ENCODE measurements at regions not wholly inside any gene's neighbourhood (a gene's known extent, or its start where the extent isn't known, plus 50 kb on each side); places are given as distances from the start of the nearest gene placed in this dataset.

- Histone ChIP-seq H3K27ac (ENCODE audit: low read depth, low read length, poor library complexity, severe bottlenecking) (no peak overlapping the region), H3K9me3 (ENCODE audit: low read length) (no peaks in the 10 kb centered on the region), H3K79me2 (ENCODE audit: insufficient read depth, low read depth, low read length) (no peaks in the 10 kb centered on the region), H3K9me2 (ENCODE audit: insufficient read depth, low read length) (no peaks in the 10 kb centered on the region), H2AFZ (ENCODE audit: low read length) (no peak overlapping the region), H4K20me1 (ENCODE audit: insufficient read depth, low read length) (no peaks in the 10 kb centered on the region), H3K4me1 (ENCODE audit: insufficient read depth, low read length, poor library complexity, severe bottlenecking) (no peaks in the 10 kb centered on the region), H3K4me2 (ENCODE audit: low read length) (no peak overlapping the region), H3K4me3 (ENCODE audit: low read depth, low read length, poor library complexity, severe bottlenecking) (no peak overlapping the region), H3K36me3 (ENCODE audit: insufficient read depth, low read length) (no peaks in the 10 kb centered on the region)
- ChIA-PET POLR2A (no interaction called here), CTCF (ENCODE audit: unreplicated experiment) (no interaction called here)
- BruUV-seq (replicated peaks), result no TSS peak
- TF ChIP-seq CTCF (conservative IDR thresholded peaks at IDR 0.05; ENCODE audit: low read length), result no peak
- TF ChIP-seq EZH2phosphoT487 (IDR thresholded peaks at IDR 0.05; ENCODE audit: borderline replicate concordance, low read depth, low read length), result no peak
- intact Hi-C loops (cut with micrococcal nuclease; ENCODE audit: unreplicated experiment), result no loop called here
- no peak for DNase-seq (ENCODE audit: low spot score)
These were observed 143.5 kb upstream of the PRR16 start for GRCh38 chr5:120320626-120321025.

GRCh38 chr5:120326651-120327050, 137.4 kb upstream of the PRR16 start:
- no peak overlapping the region for H3K4me2 ChIP-seq (ENCODE audit: low read length)
- H2AFZ ChIP-seq (ENCODE audit: low read length), result no peak overlapping the region
- no peaks in the 10 kb centered on the region for H3K79me2 ChIP-seq (ENCODE audit: insufficient read depth, low read depth, low read length)
- intact Hi-C loops (cut with micrococcal nuclease; ENCODE audit: unreplicated experiment), result no loop called here
- H3K36me3 ChIP-seq (ENCODE audit: insufficient read depth, low read length), result no peaks in the 10 kb centered on the region
- no peaks in the 10 kb centered on the region for H3K9me2 ChIP-seq (ENCODE audit: insufficient read depth, low read length)
- ChIA-PET POLR2A (interaction anchor here (1.7 kb wide), 1 partner anchor 8 kb away, joined by 3 read pairs; no protein-coding TSS in a partner anchor), CTCF (ENCODE audit: unreplicated experiment) (no interaction called here)
- H3K4me1 ChIP-seq (ENCODE audit: insufficient read depth, low read length, poor library complexity, severe bottlenecking), result no peaks in the 10 kb centered on the region
- TF ChIP-seq EZH2phosphoT487 (IDR thresholded peaks at IDR 0.05; ENCODE audit: borderline replicate concordance, low read depth, low read length) (no peak), CTCF (conservative IDR thresholded peaks at IDR 0.05; ENCODE audit: low read length) (no peak)
- no peak for DNase-seq (ENCODE audit: low spot score)
- H4K20me1 ChIP-seq (ENCODE audit: insufficient read depth, low read length), result no peaks in the 10 kb centered on the region
- H3K27ac ChIP-seq (ENCODE audit: low read depth, low read length, poor library complexity, severe bottlenecking), result no peak overlapping the region
- no peaks in the 10 kb centered on the region for H3K9me3 ChIP-seq (ENCODE audit: low read length)
- H3K4me3 ChIP-seq (ENCODE audit: low read depth, low read length, poor library complexity, severe bottlenecking), result no peak overlapping the region
- no TSS peak for BruUV-seq (replicated peaks)

GRCh38 chr5:120327180-120327579, 136.9 kb upstream of the PRR16 start:
- no peak for DNase-seq (ENCODE audit: low spot score)
- POLR2A ChIA-PET, result interaction anchor here (1.7 kb wide), 1 partner anchor 9 kb away, joined by 3 read pairs; no protein-coding TSS in a partner anchor
- BruUV-seq (replicated peaks), result no TSS peak
- TF ChIP-seq EZH2phosphoT487 (IDR thresholded peaks at IDR 0.05; ENCODE audit: borderline replicate concordance, low read depth, low read length) (no peak), CTCF (conservative IDR thresholded peaks at IDR 0.05; ENCODE audit: low read length) (0 out of 2 replicates have a peak, but pooled peaks have one; percentile 15)
- Histone ChIP-seq H3K27ac (ENCODE audit: low read depth, low read length, poor library complexity, severe bottlenecking) (no peak overlapping the region), H3K9me2 (ENCODE audit: insufficient read depth, low read length) (no peaks in the 10 kb centered on the region), H2AFZ (ENCODE audit: low read length) (no peak overlapping the region), H4K20me1 (ENCODE audit: insufficient read depth, low read length) (no peaks in the 10 kb centered on the region), H3K4me3 (ENCODE audit: low read depth, low read length, poor library complexity, severe bottlenecking) (no peak overlapping the region), H3K4me2 (ENCODE audit: low read length) (no peak overlapping the region), H3K79me2 (ENCODE audit: insufficient read depth, low read depth, low read length) (no peaks in the 10 kb centered on the region), H3K4me1 (ENCODE audit: insufficient read depth, low read length, poor library complexity, severe bottlenecking) (no peaks in the 10 kb centered on the region), H3K9me3 (ENCODE audit: low read length) (no peaks in the 10 kb centered on the region), H3K36me3 (ENCODE audit: insufficient read depth, low read length) (no peaks in the 10 kb centered on the region)
- CTCF ChIA-PET (ENCODE audit: unreplicated experiment), result no interaction called here
- intact Hi-C loops (cut with micrococcal nuclease; ENCODE audit: unreplicated experiment), result no loop called here

Data from OCI-LY7 (cell line).